Endodermal cell (in vitro differentiated cells): ENCODE measurements at regions not wholly inside any gene's neighbourhood (a gene's known extent, or its start where the extent isn't known, plus 50 kb on each side); places are given as distances from the start of the nearest gene placed in this dataset.

ENCODE experiments used
- DNase-seq: peaks from one replicate; pipeline ENCODE4 v3.0.0-alpha.2; 2017
- H3K27ac ChIP-seq: 2 replicates; pipeline ENCODE4 v1.5.1; 2013; ENCODE audit warnings: mild to moderate bottlenecking, low read depth, low read length, moderate library complexity
- H3K27me3 ChIP-seq: 2 replicates; pipeline ENCODE4 v1.6.1; 2013; ENCODE audit warnings: mild to moderate bottlenecking, low read length, moderate library complexity; ENCODE audit not compliant: insufficient read depth, control insufficient read depth, poor library complexity, severe bottlenecking
- H3K36me3 ChIP-seq: 2 replicates; pipeline ENCODE4 v1.7.0; 2013; ENCODE audit warnings: mild to moderate bottlenecking, low read length, moderate library complexity; ENCODE audit not compliant: control insufficient read depth, insufficient read depth
- H3K4me1 ChIP-seq: one replicate; pipeline ENCODE4 v1.7.0; 2013; ENCODE audit warnings: low read length; ENCODE audit not compliant: control insufficient read depth, insufficient read depth
- H3K4me3 ChIP-seq: 2 replicates; pipeline ENCODE4 v1.5.1; 2013; ENCODE audit warnings: mild to moderate bottlenecking, low read length, moderate library complexity
- H3K9ac ChIP-seq: 2 replicates; pipeline ENCODE4 v1.6.1; 2013; ENCODE audit warnings: mild to moderate bottlenecking, low read length, moderate library complexity; ENCODE audit not compliant: poor library complexity, severe bottlenecking; ENCODE audit errors: extremely low read depth
- H3K9me3 ChIP-seq: 2 replicates; pipeline ENCODE4 v1.6.1; 2013; ENCODE audit warnings: mild to moderate bottlenecking, low read length, moderate library complexity; ENCODE audit not compliant: control insufficient read depth
- H3K27ac Mint-ChIP-seq: 2 replicates; pipeline ENCODE4 v1.8.0; 2020; ENCODE audit warnings: mixed read lengths
- H3K27me3 Mint-ChIP-seq: 2 replicates; pipeline ENCODE4 v1.8.0; 2021; ENCODE audit warnings: mild to moderate bottlenecking, mixed read lengths; ENCODE audit not compliant: insufficient read depth
- H3K36me3 Mint-ChIP-seq: 2 replicates; pipeline ENCODE4 v1.8.0; 2020; ENCODE audit warnings: low read depth, mixed read lengths
- H3K4me1 Mint-ChIP-seq: 2 replicates; pipeline ENCODE4 v1.8.0; 2020; ENCODE audit warnings: mixed read lengths
- H3K4me3 Mint-ChIP-seq: 2 replicates; pipeline ENCODE4 v1.8.0; 2020; ENCODE audit warnings: mild to moderate bottlenecking, moderate library complexity, mixed read lengths
- H3K9me3 Mint-ChIP-seq: 2 replicates; pipeline ENCODE4 v1.8.0; 2020; ENCODE audit warnings: mild to moderate bottlenecking, mixed read lengths
- CTCF ChIP-seq: fragments of 200-600 bp; sonication (generic); conservative IDR thresholded peaks from 2 replicates; pipeline ENCODE4 v1.5.0; 2021; ENCODE audit warnings: antibody characterized with exemption, mild to moderate bottlenecking
- WGBS, 2 experiments: methylation state at CpG; one replicate each; pipeline versions ENCODE4 v1.1.5 to v1.1.7; 2013; ENCODE audit warnings: missing lambda C conversion rate in 2 of 2, mixed read lengths in 1 of 2; ENCODE audit not compliant: insufficient coverage in 1 of 2, insufficient read length in 1 of 2; 5-methylcytosine and 5-hydroxymethylcytosine counted together

- Histone ChIP-seq H3K27ac (no peak overlapping the region), H3K4me1 (no peaks in the 10 kb centered on the region), H3K9me3 (peaks cover 6% of the 10 kb centered on the region), H3K36me3 (no peaks in the 10 kb centered on the region), H3K27me3 (no peaks in the 10 kb centered on the region), H3K9ac (no peak overlapping the region), H3K4me3 (no peak overlapping the region)
- Mint-ChIP-seq H3K9me3 (peaks cover 10% of the 10 kb centered on the region), H3K4me3 (no peak overlapping the region), H3K4me1 (peaks cover 1% of the 10 kb centered on the region), H3K27me3 (no peaks in the 10 kb centered on the region), H3K36me3 (no peaks in the 10 kb centered on the region), H3K27ac (no peak overlapping the region)
- no peak for TF ChIP-seq CTCF
- no peak for DNase-seq
- WGBS, 2 experiments: 90 to 99% methylated on average over 2 of the region's 2 CpGs
These were observed 461.0 kb downstream of the IPMK start for GRCh38 chr10:57806675-57807074.

GRCh38 chr10:57799625-57800024 lies 468.1 kb downstream of the IPMK start:
- Histone ChIP-seq H3K4me1 (no peaks in the 10 kb centered on the region), H3K9ac (no peak overlapping the region), H3K9me3 (peaks cover 6% of the 10 kb centered on the region), H3K27ac (no peak overlapping the region), H3K36me3 (no peaks in the 10 kb centered on the region), H3K4me3 (no peak overlapping the region), H3K27me3 (no peaks in the 10 kb centered on the region)
- peaks cover 4% of the 10 kb centered on the region for H3K9me3 Mint-ChIP-seq
- H3K36me3 Mint-ChIP-seq: no peaks in the 10 kb centered on the region
- TF ChIP-seq CTCF: no peak
- DNase-seq: no peak
- H3K27me3 Mint-ChIP-seq: no peaks in the 10 kb centered on the region
- H3K27ac Mint-ChIP-seq: no peak overlapping the region
- no peak overlapping the region for H3K4me3 Mint-ChIP-seq
- WGBS, 2 experiments: 94 to 96% methylated on average over 2 to 3 of the region's 3 CpGs
- H3K4me1 Mint-ChIP-seq: peaks cover 5% of the 10 kb centered on the region

GRCh38 chr10:57798830-57799229 lies 468.9 kb downstream of the IPMK start:
- no peak overlapping the region for H3K4me3 Mint-ChIP-seq
- peaks cover 4% of the 10 kb centered on the region for H3K9me3 Mint-ChIP-seq
- H3K4me1 Mint-ChIP-seq: peaks cover 5% of the 10 kb centered on the region
- 61 to 67% methylated on average over 1 to 3 of the region's 3 CpGs for WGBS, 2 experiments
- H3K27ac Mint-ChIP-seq: no peak overlapping the region
- no peaks in the 10 kb centered on the region for H3K27me3 Mint-ChIP-seq
- peaks cover 6% of the 10 kb centered on the region for H3K9me3 ChIP-seq
- H3K27me3 ChIP-seq: no peaks in the 10 kb centered on the region
- H3K36me3 ChIP-seq: no peaks in the 10 kb centered on the region
- no peaks in the 10 kb centered on the region for H3K36me3 Mint-ChIP-seq
- no peaks in the 10 kb centered on the region for H3K4me1 ChIP-seq
- H3K4me3 ChIP-seq: no peak overlapping the region
- H3K9ac ChIP-seq: no peak overlapping the region
- no peak for DNase-seq
- H3K27ac ChIP-seq: no peak overlapping the region
- no peak for TF ChIP-seq CTCF
